H1 (cell line): ENCODE measurements at regions not wholly inside any gene's neighbourhood (a gene's known extent, or its start where the extent isn't known, plus 50 kb on each side); places are given as distances from the start of the nearest gene placed in this dataset.

Experiments
- CTCF ChIA-PET: fragments of 300-600 bp; sonication (Branson Sonifier 250); formaldehyde crosslinking; loops from one replicate; lab custom pipeline; 2021; ENCODE audit not compliant: partially characterized antibody; lab: Charles Lee
- POLR2A ChIA-PET: fragments of 300-600 bp; sonication (Branson Sonifier 250); formaldehyde crosslinking; loops from one replicate; lab custom pipeline; 2021; ENCODE audit warnings: inconsistent platforms; ENCODE audit not compliant: partially characterized antibody; lab: Charles Lee
- DNase-seq, 2 experiments: peaks; one replicate each; pipeline versions ENCODE4 v3.0.0 to v3.0.0-alpha.2; 2010 to 2022; ENCODE audit warnings: low spot score in 2 of 2, low read depth in 1 of 2, mixed read lengths in 1 of 2
- FAIRE-seq: peaks from 2 replicates; lab custom pipeline; 2011; peaks lifted over from hg19 to GRCh38; lab: Jason Lieb, UNC
- H2AFZ ChIP-seq: 2 replicates; pipeline ENCODE4 v1.8.1; 2012; ENCODE audit warnings: low read length, inconsistent platforms
- H2AK5ac ChIP-seq: 2 replicates; pipeline ENCODE4 v1.6.1; 2013; ENCODE audit warnings: low read depth, low read length
- H2BK120ac ChIP-seq: replicated peaks from 2 replicates; pipeline ENCODE3; 2013; ENCODE audit warnings: low read depth, low read length, inconsistent platforms
- H2BK12ac ChIP-seq: 2 replicates; pipeline ENCODE4 v1.6.1; 2013; ENCODE audit warnings: low read depth, low read length
- H2BK15ac ChIP-seq: 2 replicates; pipeline ENCODE4 v1.6.1; 2013; ENCODE audit warnings: low read length
- H2BK20ac ChIP-seq: 2 replicates; pipeline ENCODE4 v1.6.1; 2013; ENCODE audit warnings: low read length
- H2BK5ac ChIP-seq: 2 replicates; pipeline ENCODE4 v1.6.1; 2013; ENCODE audit warnings: low read depth, low read length
- H3K14ac ChIP-seq: 2 replicates; pipeline ENCODE4 v1.6.1; 2013; ENCODE audit warnings: inconsistent platforms; ENCODE audit not compliant: insufficient read length
- H3K18ac ChIP-seq: 2 replicates; pipeline ENCODE4 v1.6.1; 2013; ENCODE audit warnings: low read length; ENCODE audit errors: extremely low read depth
- H3K23ac ChIP-seq: 2 replicates; pipeline ENCODE4 v1.6.1; 2013; ENCODE audit warnings: inconsistent platforms; ENCODE audit not compliant: insufficient read length
- H3K23me2 ChIP-seq: 2 replicates; pipeline ENCODE4 v1.6.1; 2013; ENCODE audit warnings: low read depth, low read length
- H3K27ac ChIP-seq: 2 replicates; pipeline ENCODE4 v1.6.1; 2011; ENCODE audit warnings: low read depth, low read length, inconsistent platforms
- H3K27me3 ChIP-seq, 4 experiments: replicated peaks in 1 of 4; 1 replicate in 1 of 4; 2 replicates in 3 of 4; pipeline versions ENCODE4 v1.6.1 to v1.8.1; 2011 to 2013; ENCODE audit warnings: low read length in 3 of 4, mild to moderate bottlenecking in 3 of 4, inconsistent platforms in 2 of 4, mixed read lengths in 2 of 4, moderate library complexity in 1 of 4; ENCODE audit not compliant: control insufficient read depth in 3 of 4, insufficient read depth in 3 of 4; ENCODE audit errors: extremely low read depth in 1 of 4
- H3K36me3 ChIP-seq, 4 experiments: 2 replicates each; pipeline versions ENCODE4 v1.6.1 to v1.8.1; 2011 to 2013; ENCODE audit warnings: mild to moderate bottlenecking in 4 of 4, low read length in 3 of 4, moderate library complexity in 2 of 4, control low read depth in 1 of 4, inconsistent platforms in 1 of 4; ENCODE audit not compliant: insufficient read depth in 4 of 4, control insufficient read depth in 2 of 4
- H3K4ac ChIP-seq: replicated peaks from 2 replicates; pipeline ENCODE3; 2013; ENCODE audit warnings: low read length, low read depth, mixed read lengths, inconsistent platforms; ENCODE audit not compliant: insufficient read length
- H3K4me1 ChIP-seq, 4 experiments: replicated peaks in 1 of 4; 1 replicate in 1 of 4; 2 replicates in 3 of 4; pipeline versions ENCODE4 v1.6.1 to v1.8.1; 2011 to 2013; ENCODE audit warnings: low read length in 3 of 4, inconsistent platforms in 2 of 4, mixed read lengths in 1 of 4; ENCODE audit not compliant: insufficient read depth in 4 of 4, control insufficient read depth in 3 of 4
- H3K4me2 ChIP-seq, 2 experiments: 2 replicates each; pipeline versions ENCODE4 v1.6.1 to v1.8.1; 2011 to 2013; ENCODE audit warnings: low read depth in 2 of 2, low read length in 2 of 2, control low read depth in 1 of 2, inconsistent platforms in 1 of 2, mild to moderate bottlenecking in 1 of 2; ENCODE audit not compliant: insufficient read depth in 1 of 2
- H3K4me3 ChIP-seq, 4 experiments: fragments of 200-600, 300-600 bp in 1 of 4; sonication (generic), shearing (Covaris generic), sonication (Bioruptor Twin) in 1 of 4; 2 replicates each; pipeline versions ENCODE4 v1.5.1 to v1.8.1; 2011 to 2016; ENCODE audit warnings: low read length in 4 of 4, low read depth in 3 of 4, control low read depth in 2 of 4, inconsistent platforms in 2 of 4, mild to moderate bottlenecking in 2 of 4, mixed read lengths in 1 of 4, moderate library complexity in 1 of 4; ENCODE audit not compliant: insufficient read depth in 2 of 4; ENCODE audit errors: extremely low read depth in 1 of 4
- H3K56ac ChIP-seq: replicated peaks from 2 replicates; pipeline ENCODE3; 2013; ENCODE audit warnings: low read depth, mild to moderate bottlenecking, mixed read lengths, low read length, inconsistent platforms; ENCODE audit not compliant: insufficient read length
- H3K79me1 ChIP-seq: 2 replicates; pipeline ENCODE4 v1.6.1; 2013; ENCODE audit warnings: low read depth, low read length, control low read depth
- H3K79me2 ChIP-seq, 2 experiments: 2 replicates each; pipeline versions ENCODE4 v1.6.1 to v1.8.1; 2012 to 2013; ENCODE audit warnings: low read length in 2 of 2, mild to moderate bottlenecking in 2 of 2, inconsistent platforms in 1 of 2; ENCODE audit not compliant: insufficient read depth in 2 of 2, control insufficient read depth in 1 of 2
- H3K9ac ChIP-seq, 4 experiments: replicated peaks in 1 of 4; 1 replicate in 1 of 4; 2 replicates in 3 of 4; pipeline versions ENCODE4 v1.6.1 to v1.8.1; 2011 to 2013; ENCODE audit warnings: low read depth in 3 of 4, low read length in 3 of 4, control low read depth in 2 of 4, mild to moderate bottlenecking in 2 of 4, moderate library complexity in 2 of 4, inconsistent platforms in 1 of 4; ENCODE audit errors: extremely low read depth in 1 of 4
- H3K9me3 ChIP-seq, 2 experiments: 2 replicates each; pipeline versions ENCODE4 v1.6.1 to v1.8.1; 2012 to 2013; ENCODE audit warnings: mild to moderate bottlenecking in 2 of 2, moderate library complexity in 2 of 2, control low read depth in 1 of 2, inconsistent platforms in 1 of 2, low read depth in 1 of 2, low read length in 1 of 2, mixed read lengths in 1 of 2; ENCODE audit not compliant: insufficient read depth in 2 of 2
- H4K20me1 ChIP-seq, 2 experiments: replicated peaks in 1 of 2; 2 replicates each; pipeline versions ENCODE3 to v1.8.1; 2011 to 2013; ENCODE audit warnings: inconsistent platforms in 2 of 2, low read length in 2 of 2, mild to moderate bottlenecking in 1 of 2; ENCODE audit not compliant: insufficient read depth in 2 of 2, control insufficient read depth in 1 of 2
- H4K5ac ChIP-seq: 2 replicates; pipeline ENCODE4 v1.6.1; 2013; ENCODE audit warnings: low read length, low read depth, mixed read lengths, inconsistent platforms; ENCODE audit not compliant: insufficient read length
- H4K8ac ChIP-seq: 2 replicates; pipeline ENCODE4 v1.8.0; 2013; ENCODE audit warnings: mild to moderate bottlenecking, moderate library complexity, low read length, inconsistent platforms; ENCODE audit not compliant: insufficient read depth; ENCODE audit errors: extremely low read depth
- H4K91ac ChIP-seq: replicated peaks from 2 replicates; pipeline ENCODE3; 2013; ENCODE audit warnings: low read length, mixed read lengths, inconsistent platforms; ENCODE audit not compliant: insufficient read length
- ATF2 ChIP-seq: IDR thresholded peaks from 2 replicates; pipeline ENCODE4 v1.6.1; 2012; ENCODE audit warnings: low read length, inconsistent platforms
- CBX5 ChIP-seq: fragments of 300-800, 300-1000 bp; sonication (generic); IDR thresholded peaks from 2 replicates; pipeline ENCODE4 v1.7.1; 2016; ENCODE audit warnings: antibody characterized with exemption, low read length, low read depth
- CHD1 ChIP-seq: IDR thresholded peaks from 2 replicates; pipeline ENCODE4 v1.6.1; 2012; ENCODE audit warnings: low read depth, low read length, improper control_type of control experiment
- CHD2 ChIP-seq: IDR thresholded peaks from 2 replicates; pipeline ENCODE4 v1.6.1; 2012; ENCODE audit warnings: low read length, improper control_type of control experiment
- EP300 ChIP-seq, 2 experiments: IDR thresholded peaks; 1 replicate in 1 of 2; 2 replicates in 1 of 2; pipeline ENCODE4 v1.6.1; 2011 to 2012; ENCODE audit warnings: low read depth in 2 of 2, low read length in 2 of 2, mild to moderate bottlenecking in 2 of 2, borderline replicate concordance in 1 of 2, inconsistent platforms in 1 of 2, moderate library complexity in 1 of 2
- HDAC6 ChIP-seq: IDR thresholded peaks from one replicate; pipeline ENCODE4 v1.7.1; 2012; ENCODE audit warnings: low read depth, mild to moderate bottlenecking, inconsistent platforms, low read length, moderate library complexity
- JUND ChIP-seq: IDR thresholded peaks from 2 replicates; pipeline ENCODE4 v1.6.1; 2011; ENCODE audit warnings: mild to moderate bottlenecking, improper control_type of control experiment, low read length
- NRF1 ChIP-seq: IDR thresholded peaks from 2 replicates; pipeline ENCODE4 v1.6.1; 2011; ENCODE audit warnings: mild to moderate bottlenecking, low read depth, low read length, improper control_type of control experiment
- RNF2 ChIP-seq: fragments of 200-900, 300-1000 bp; sonication (generic); IDR thresholded peaks from 2 replicates; pipeline ENCODE4 v1.7.1; 2016; ENCODE audit warnings: borderline replicate concordance, low read depth, mild to moderate bottlenecking, antibody characterized with exemption, low read length; ENCODE audit not compliant: poor library complexity, severe bottlenecking; ENCODE audit errors: missing control alignments
- SIX5 ChIP-seq: IDR thresholded peaks from 2 replicates; pipeline ENCODE4 v1.6.1; 2011; ENCODE audit warnings: mild to moderate bottlenecking, low read depth, low read length
- TAF7 ChIP-seq: optimal IDR thresholded peaks from 2 replicates; pipeline ENCODE3; 2011; ENCODE audit warnings: low read depth, mild to moderate bottlenecking, inconsistent platforms, low read length, moderate library complexity, borderline replicate concordance
- WGBS, 2 experiments: shearing (Covaris generic) in 1 of 2; methylation state at CpG; one replicate each; pipeline versions ENCODE4 v1.1.6 to v1.1.7; 2013 to 2015; ENCODE audit warnings: low lambda C conversion rate in 2 of 2, mixed read lengths in 2 of 2, inconsistent platforms in 1 of 2, low coverage in 1 of 2, missing lambda C conversion rate in 1 of 2; ENCODE audit not compliant: insufficient replicate concordance in 2 of 2, insufficient coverage in 1 of 2, insufficient read length in 1 of 2; ENCODE audit errors: extremely low coverage in 1 of 2, missing lambda C conversion rate in 1 of 2; 5-methylcytosine and 5-hydroxymethylcytosine counted together

GRCh38 chr2:214874694-214875093 lies 65.2 kb upstream of the BARD1 start:
- Histone ChIP-seq H2BK12ac (no peak overlapping the region), H3K79me1 (no peaks in the 10 kb centered on the region), H3K9me3 (no peaks in the 10 kb centered on the region), H3K27me3 (no peaks in the 10 kb centered on the region), H3K36me3 (no peaks in the 10 kb centered on the region)
- DNase-seq: no peak
- TF ChIP-seq ATF2 (no peak), CHD1 (no peak), NRF1 (no peak), SIX5 (no peak), JUND (no peak), CHD2 (no peak), EP300 (IDR thresholded peaks at IDR 0.05; ENCODE audit: borderline replicate concordance in 1 of 2, low read depth in 2 of 2, low read length in 2 of 2) (no peak), RNF2 (no peak), TAF7 (no peak), CBX5 (no peak), HDAC6 (no peak)
- TF ChIP-seq, all 59 proteins: peak for 0
- H4K20me1 ChIP-seq: no peaks in the 10 kb centered on the region
- 69% methylated on average over 3 of the region's 3 CpGs; no CpG with 5 or more reads in 1 of the 2 experiments for WGBS, 2 experiments
- no peak overlapping the region for H3K4me2 ChIP-seq
- no peak overlapping the region for H3K56ac ChIP-seq
- H2BK120ac ChIP-seq: no peak overlapping the region
- no peak overlapping the region for H3K9ac ChIP-seq
- no peak overlapping the region for H3K14ac ChIP-seq
- no peak overlapping the region for H3K4ac ChIP-seq
- no peak overlapping the region for H3K18ac ChIP-seq
- ChIA-PET POLR2A (interaction anchor here (1.4 kb wide), 1 partner anchor 15 kb away, joined by 3 read pairs; no protein-coding TSS in a partner anchor), CTCF (interaction anchor here (1.0 kb wide), 1 partner anchor 10 kb away, joined by 3 read pairs; no protein-coding TSS in a partner anchor)
- no peak overlapping the region for H4K8ac ChIP-seq
- H2BK15ac ChIP-seq: no peak overlapping the region
- no peak overlapping the region for H2AK5ac ChIP-seq
- H3K4me1 ChIP-seq: no peaks in the 10 kb centered on the region
- H2BK20ac ChIP-seq: no peak overlapping the region
- no peak overlapping the region for H4K5ac ChIP-seq
- H3K27ac ChIP-seq: no peak overlapping the region
- no peak for FAIRE-seq
- no peak overlapping the region for H2BK5ac ChIP-seq
- no peak overlapping the region for H3K23ac ChIP-seq
- no peaks in the 10 kb centered on the region for H3K23me2 ChIP-seq
- no peak overlapping the region for H2AFZ ChIP-seq
- H3K79me2 ChIP-seq: no peaks in the 10 kb centered on the region
- H3K4me3 ChIP-seq: no peak overlapping the region
- no peak overlapping the region for H4K91ac ChIP-seq
